ENCODE measurements at regions not wholly inside any gene's neighbourhood (a gene's known extent, or its start where the extent isn't known, plus 50 kb on each side); places are given as distances from the start of the nearest gene placed in this dataset.

- DNase-seq (ENCODE audit: low read depth) = no peak
- H3K4me3 ChIP-seq (ENCODE audit: low read depth, low read length) = no peak overlapping the region
- TF ChIP-seq MYC (IDR thresholded peaks at IDR 0.05; ENCODE audit: low read depth, low read length) (no peak), MAX (IDR thresholded peaks at IDR 0.05; ENCODE audit: low read depth, low read length) (no peak), CTCF (IDR thresholded peaks at IDR 0.05; ENCODE audit: low read depth, low read length) (no peak), POLR2A (IDR thresholded peaks at IDR 0.05; ENCODE audit: extremely low read depth, insufficient read length) (no peak)
Measured at GRCh38 chr9:118586978-118587377, 782.3 kb downstream of the BRINP1 start.

- no peak for DNase-seq (ENCODE audit: low read depth)
Measured at GRCh38 chr9:118594428-118594827, 774.8 kb downstream of the BRINP1 start.

GRCh38 chr9:118595719-118596305 lies 773.4 kb downstream of the BRINP1 start:
- H3K4me3 ChIP-seq (ENCODE audit: low read depth, low read length) = no peak overlapping the region
- peak; percentile 40 for DNase-seq (ENCODE audit: low read depth)
- TF ChIP-seq MYC (IDR thresholded peaks at IDR 0.05; ENCODE audit: low read depth, low read length) = no peak
- TF ChIP-seq CTCF (IDR thresholded peaks at IDR 0.05; ENCODE audit: low read depth, low read length) = peak; percentile 16

More at GRCh38 chr9:118594428-118594827, 774.8 kb downstream of the BRINP1 start:
- TF ChIP-seq POLR2A (IDR thresholded peaks at IDR 0.05; ENCODE audit: extremely low read depth, insufficient read length) (no peak), MAX (IDR thresholded peaks at IDR 0.05; ENCODE audit: low read depth, low read length) (no peak), CTCF (IDR thresholded peaks at IDR 0.05; ENCODE audit: low read depth, low read length) (no peak)
- H3K4me3 ChIP-seq (ENCODE audit: low read depth, low read length) = no peak overlapping the region

GRCh38 chr9:118596374-118597015 lies 772.7 kb downstream of the BRINP1 start:
- TF ChIP-seq POLR2A (IDR thresholded peaks at IDR 0.05; ENCODE audit: extremely low read depth, insufficient read length) = no peak
- TF ChIP-seq MYC (IDR thresholded peaks at IDR 0.05; ENCODE audit: low read depth, low read length) = no peak
- no peak for TF ChIP-seq CTCF (IDR thresholded peaks at IDR 0.05; ENCODE audit: low read depth, low read length)
- no peak for TF ChIP-seq MAX (IDR thresholded peaks at IDR 0.05; ENCODE audit: low read depth, low read length)
- no peak for DNase-seq (ENCODE audit: low read depth)
- H3K4me3 ChIP-seq (ENCODE audit: low read depth, low read length) = no peak overlapping the region

- no peak overlapping the region for H3K4me3 ChIP-seq (ENCODE audit: low read depth, low read length)
- DNase-seq (ENCODE audit: low read depth) = no peak
- no peak for TF ChIP-seq MAX (IDR thresholded peaks at IDR 0.05; ENCODE audit: low read depth, low read length)
- TF ChIP-seq POLR2A (IDR thresholded peaks at IDR 0.05; ENCODE audit: extremely low read depth, insufficient read length) = no peak
- TF ChIP-seq CTCF (IDR thresholded peaks at IDR 0.05; ENCODE audit: low read depth, low read length) = no peak
- TF ChIP-seq MYC (IDR thresholded peaks at IDR 0.05; ENCODE audit: low read depth, low read length) = no peak
Measured at GRCh38 chr9:118606668-118607067, 762.6 kb downstream of the BRINP1 start.
